Endothelial cell (in vitro differentiated cells): ENCODE measurements at regions not wholly inside any gene's neighbourhood (a gene's known extent, or its start where the extent isn't known, plus 50 kb on each side); places are given as distances from the start of the nearest gene placed in this dataset.

ENCODE experiments used
- DNase-seq: peaks from one replicate; pipeline ENCODE4 v3.0.0; 2021; ENCODE audit warnings: low spot score
- H3K27ac Mint-ChIP-seq: one replicate; pipeline ENCODE4 v1.8.0; 2021; ENCODE audit warnings: mixed read lengths, inconsistent platforms; ENCODE audit not compliant: unreplicated experiment
- H3K27me3 Mint-ChIP-seq: one replicate; pipeline ENCODE4 v1.8.0; 2021; ENCODE audit warnings: mild to moderate bottlenecking, moderate library complexity, mixed read lengths, inconsistent platforms; ENCODE audit not compliant: unreplicated experiment
- H3K36me3 Mint-ChIP-seq: one replicate; pipeline ENCODE4 v1.8.0; 2021; ENCODE audit warnings: mild to moderate bottlenecking, low read depth, mixed read lengths, inconsistent platforms; ENCODE audit not compliant: unreplicated experiment
- H3K4me1 Mint-ChIP-seq: one replicate; pipeline ENCODE4 v1.8.0; 2021; ENCODE audit warnings: mild to moderate bottlenecking, mixed read lengths, inconsistent platforms; ENCODE audit not compliant: unreplicated experiment
- H3K4me3 Mint-ChIP-seq: one replicate; pipeline ENCODE4 v1.8.0; 2021; ENCODE audit warnings: mild to moderate bottlenecking, mixed read lengths, inconsistent platforms; ENCODE audit not compliant: unreplicated experiment
- H3K9me3 Mint-ChIP-seq: one replicate; pipeline ENCODE4 v1.8.0; 2021; ENCODE audit warnings: mixed read lengths, inconsistent platforms; ENCODE audit not compliant: unreplicated experiment
- TF ChIP-seq, protein P1 (sequence below): fragments of 200-600 bp; sonication (generic); IDR thresholded peaks from one replicate; pipeline ENCODE4 v1.5.0; 2021; ENCODE audit warnings: antibody characterized with exemption; ENCODE audit not compliant: unreplicated experiment

DNA sequence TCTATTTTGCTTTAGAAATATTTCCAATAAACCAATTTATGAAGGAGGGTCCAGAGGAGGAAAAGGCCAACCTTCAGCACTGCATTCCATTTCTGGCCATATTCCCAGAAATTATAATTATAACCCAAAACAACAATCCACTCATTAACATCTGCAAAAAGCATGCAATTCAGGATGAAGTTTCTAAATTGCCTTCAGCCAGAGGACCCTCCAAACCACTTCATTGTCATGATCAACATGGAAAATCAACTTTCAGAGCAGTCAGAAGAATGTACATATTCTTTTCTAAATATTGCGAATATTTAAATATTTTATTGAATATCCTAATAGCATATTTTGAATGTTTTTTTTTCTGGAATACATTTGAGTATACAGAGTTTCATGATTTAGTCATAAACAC lies 332.6 kb upstream of the TMEM132C start:
- TF ChIP-seq, protein P1, sequence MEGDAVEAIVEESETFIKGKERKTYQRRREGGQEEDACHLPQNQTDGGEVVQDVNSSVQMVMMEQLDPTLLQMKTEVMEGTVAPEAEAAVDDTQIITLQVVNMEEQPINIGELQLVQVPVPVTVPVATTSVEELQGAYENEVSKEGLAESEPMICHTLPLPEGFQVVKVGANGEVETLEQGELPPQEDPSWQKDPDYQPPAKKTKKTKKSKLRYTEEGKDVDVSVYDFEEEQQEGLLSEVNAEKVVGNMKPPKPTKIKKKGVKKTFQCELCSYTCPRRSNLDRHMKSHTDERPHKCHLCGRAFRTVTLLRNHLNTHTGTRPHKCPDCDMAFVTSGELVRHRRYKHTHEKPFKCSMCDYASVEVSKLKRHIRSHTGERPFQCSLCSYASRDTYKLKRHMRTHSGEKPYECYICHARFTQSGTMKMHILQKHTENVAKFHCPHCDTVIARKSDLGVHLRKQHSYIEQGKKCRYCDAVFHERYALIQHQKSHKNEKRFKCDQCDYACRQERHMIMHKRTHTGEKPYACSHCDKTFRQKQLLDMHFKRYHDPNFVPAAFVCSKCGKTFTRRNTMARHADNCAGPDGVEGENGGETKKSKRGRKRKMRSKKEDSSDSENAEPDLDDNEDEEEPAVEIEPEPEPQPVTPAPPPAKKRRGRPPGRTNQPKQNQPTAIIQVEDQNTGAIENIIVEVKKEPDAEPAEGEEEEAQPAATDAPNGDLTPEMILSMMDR, result no peak
- no peaks in the 10 kb centered on the region for H3K27me3 Mint-ChIP-seq
- H3K27ac Mint-ChIP-seq, result no peak overlapping the region
- H3K9me3 Mint-ChIP-seq, result peaks cover 20% of the 10 kb centered on the region
- H3K36me3 Mint-ChIP-seq, result no peaks in the 10 kb centered on the region
- no peaks in the 10 kb centered on the region for H3K4me1 Mint-ChIP-seq
- no peak overlapping the region for H3K4me3 Mint-ChIP-seq
- no peak for DNase-seq

DNA sequence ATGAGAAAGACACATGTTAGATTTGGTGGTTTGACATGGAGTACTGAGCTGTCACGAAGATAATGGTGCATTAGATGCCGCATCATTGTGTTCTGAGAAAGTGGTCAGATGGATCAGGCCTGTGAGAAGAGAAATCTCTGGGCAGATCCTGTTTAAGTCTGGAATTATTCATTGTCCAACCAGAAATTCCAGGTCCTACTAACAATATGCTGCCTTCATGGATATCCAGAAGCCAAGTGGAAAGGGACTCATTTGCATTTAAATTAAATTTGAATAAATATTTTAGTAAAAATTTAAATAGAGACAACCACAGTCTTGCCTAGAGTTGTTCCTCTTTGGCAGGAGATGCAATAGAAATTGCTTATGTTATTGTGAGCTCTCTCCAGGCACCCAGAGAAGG lies 330.5 kb upstream of the TMEM132C start:
- peaks cover 19% of the 10 kb centered on the region for H3K9me3 Mint-ChIP-seq
- TF ChIP-seq, protein P1, result no peak
- no peak overlapping the region for H3K27ac Mint-ChIP-seq

DNA sequence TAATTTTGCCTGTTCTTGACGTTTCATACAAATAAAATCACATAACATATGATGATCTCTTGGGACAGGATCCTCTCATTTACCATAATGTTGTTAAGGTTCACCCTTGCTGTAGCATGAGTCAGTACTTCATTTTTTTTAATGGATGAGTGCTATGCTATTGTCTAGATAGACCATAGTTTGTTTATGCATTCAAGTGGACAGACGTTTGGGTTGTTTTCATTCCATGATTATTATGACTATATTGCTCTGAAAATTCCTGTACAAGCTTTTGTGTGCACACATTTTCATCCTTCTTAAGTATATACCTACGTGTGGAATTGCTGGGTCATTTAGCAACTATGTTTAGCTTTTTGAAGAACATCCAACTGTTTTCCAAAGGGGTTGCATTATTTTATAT lies 325.6 kb upstream of the TMEM132C start:
- TF ChIP-seq, protein P1, result no peak
- Mint-ChIP-seq H3K36me3 (peaks cover 10% of the 10 kb centered on the region), H3K9me3 (peaks cover 38% of the 10 kb centered on the region), H3K27me3 (no peaks in the 10 kb centered on the region), H3K4me3 (no peak overlapping the region), H3K4me1 (no peaks in the 10 kb centered on the region), H3K27ac (no peak overlapping the region)
- no peak for DNase-seq

More for the DNA sequence above, 330.5 kb upstream of the TMEM132C start:
- no peak for DNase-seq
- no peaks in the 10 kb centered on the region for H3K36me3 Mint-ChIP-seq
- no peaks in the 10 kb centered on the region for H3K27me3 Mint-ChIP-seq
- no peak overlapping the region for H3K4me3 Mint-ChIP-seq
- no peaks in the 10 kb centered on the region for H3K4me1 Mint-ChIP-seq

DNA sequence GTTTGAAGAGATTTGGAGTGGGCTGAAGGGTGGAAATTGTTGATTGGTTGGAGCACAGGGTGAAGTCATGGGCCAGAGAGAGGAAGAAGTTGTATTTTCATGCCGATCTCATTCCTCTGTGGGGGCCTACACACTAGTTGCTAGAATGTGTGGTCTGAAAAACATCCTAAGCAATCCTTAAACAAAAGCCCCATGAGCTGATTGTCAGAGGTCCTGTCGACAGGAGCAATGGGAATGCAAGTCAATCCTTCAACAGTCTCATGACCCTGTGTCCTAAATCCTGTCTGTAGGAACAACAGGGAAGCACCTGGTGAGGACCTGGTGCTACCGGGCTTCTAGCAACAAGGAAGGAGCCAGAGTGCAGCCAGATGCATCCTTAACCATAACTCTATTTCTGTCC lies 324.0 kb upstream of the TMEM132C start:
- Mint-ChIP-seq H3K9me3 (peaks cover 46% of the 10 kb centered on the region), H3K4me1 (no peaks in the 10 kb centered on the region), H3K27ac (no peak overlapping the region), H3K36me3 (peaks cover 14% of the 10 kb centered on the region), H3K4me3 (no peak overlapping the region), H3K27me3 (no peaks in the 10 kb centered on the region)
- TF ChIP-seq, protein P1, result no peak
- no peak for DNase-seq

DNA sequence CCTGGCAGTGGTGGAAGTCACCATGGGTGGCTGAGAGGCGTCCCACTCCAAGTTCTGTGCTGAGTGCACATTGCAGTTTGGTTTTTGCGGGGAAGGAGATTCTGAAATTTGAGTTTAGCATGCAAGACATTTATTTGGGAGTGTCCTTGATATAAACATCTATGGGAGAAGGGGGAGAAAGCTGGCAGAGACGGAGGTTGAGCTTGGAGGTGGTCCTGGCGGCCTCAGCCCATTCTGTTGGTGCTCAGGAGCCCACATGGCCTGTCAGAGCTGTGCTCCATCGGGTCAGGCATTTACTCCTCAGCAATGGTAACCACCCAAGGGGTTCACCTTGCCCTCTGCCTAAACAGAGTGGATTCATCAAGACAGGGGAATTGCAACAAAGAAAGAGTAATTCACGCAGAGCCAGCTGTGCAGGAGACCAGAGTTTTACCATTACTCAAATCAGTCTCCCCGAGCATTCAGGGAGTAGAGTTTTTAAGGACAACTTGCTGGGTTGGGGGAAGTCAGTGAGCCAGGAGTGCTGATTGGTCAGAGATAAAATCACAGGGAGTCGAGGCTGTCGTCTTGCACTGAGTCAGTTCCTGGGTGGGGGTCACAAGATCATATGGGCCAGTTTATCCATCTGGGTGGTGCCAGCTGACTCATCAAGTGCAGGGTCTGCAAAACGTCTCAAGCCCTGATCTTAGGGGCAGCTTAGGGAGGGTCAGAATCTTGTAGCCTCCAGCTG lies 323.3 kb upstream of the TMEM132C start:
- TF ChIP-seq, protein P1, result no peak
- H3K4me1 Mint-ChIP-seq, result no peaks in the 10 kb centered on the region
- H3K9me3 Mint-ChIP-seq, result peaks cover 47% of the 10 kb centered on the region
- H3K36me3 Mint-ChIP-seq, result peaks cover 14% of the 10 kb centered on the region
- H3K27ac Mint-ChIP-seq, result no peak overlapping the region
- no peaks in the 10 kb centered on the region for H3K27me3 Mint-ChIP-seq
- H3K4me3 Mint-ChIP-seq, result no peak overlapping the region
- DNase-seq, result no peak
